A673 (cell line): ENCODE measurements at regions not wholly inside any gene's neighbourhood (a gene's known extent, or its start where the extent isn't known, plus 50 kb on each side); places are given as distances from the start of the nearest gene placed in this dataset.

Experiments
- BruUV-seq: library from RNA; stranded (reverse); fragments of 400-500 nt; replicated peaks from 2 replicates; lab custom pipeline; 2021; lab: Mats Ljungman, UMichigan
- CTCF ChIA-PET: fragments of 300-600 bp; sonication (Branson Sonifier 250); formaldehyde crosslinking; loops from one replicate; lab custom pipeline; 2022; ENCODE audit warnings: antibody characterized with exemption; lab: Charles Lee
- POLR2A ChIA-PET: fragments of 300-600 bp; sonication (Branson Sonifier 250); formaldehyde crosslinking; loops from one replicate; lab custom pipeline; 2022; ENCODE audit warnings: antibody characterized with exemption; ENCODE audit not compliant: low non-redundant PET; lab: Charles Lee
- DNase-seq: peaks from one replicate; pipeline ENCODE4 v3.0.0-alpha.2; 2015; ENCODE audit warnings: low spot score
- H3K27ac ChIP-seq: fragments of 200-600 bp; sonication (generic); 2 replicates; pipeline ENCODE4 v1.5.1; 2016; ENCODE audit warnings: mixed run types, low read depth, mild to moderate bottlenecking, mixed read lengths, antibody characterized with exemption, low read length; ENCODE audit not compliant: poor library complexity, severe bottlenecking
- H3K27me3 ChIP-seq: fragments of 200-600 bp; sonication (generic); replicated peaks from 2 replicates; pipeline ENCODE4 v1.6.1; 2017; ENCODE audit warnings: mixed run types, low read depth, mild to moderate bottlenecking, mixed read lengths, antibody characterized with exemption, low read length; ENCODE audit not compliant: insufficient read depth, poor library complexity
- H3K36me3 ChIP-seq: fragments of 200-600 bp; sonication (generic); 2 replicates; pipeline ENCODE4 v1.6.1; 2016; ENCODE audit warnings: mixed run types, mild to moderate bottlenecking, mixed read lengths, antibody characterized with exemption, low read length; ENCODE audit not compliant: insufficient read depth, poor library complexity, severe bottlenecking
- H3K4me1 ChIP-seq: fragments of 200-600 bp; sonication (generic); 2 replicates; pipeline ENCODE4 v1.6.1; 2017; ENCODE audit warnings: mixed run types, mild to moderate bottlenecking, mixed read lengths, antibody characterized with exemption, low read length; ENCODE audit not compliant: insufficient read depth, poor library complexity, severe bottlenecking
- H3K4me3 ChIP-seq: fragments of 200-600 bp; sonication (generic); 2 replicates; pipeline ENCODE4 v1.5.1; 2016; ENCODE audit warnings: low read depth, mixed run types, mild to moderate bottlenecking, mixed read lengths, low read length; ENCODE audit not compliant: poor library complexity, severe bottlenecking
- H3K9me3 ChIP-seq: fragments of 200-600 bp; sonication (generic); 2 replicates; pipeline ENCODE4 v1.6.1; 2016; ENCODE audit warnings: mixed run types, low read depth, mild to moderate bottlenecking, mixed read lengths, antibody characterized with exemption, low read length; ENCODE audit not compliant: poor library complexity, severe bottlenecking
- CTCF ChIP-seq: fragments of 300-800, 200-600 bp; sonication (generic); conservative IDR thresholded peaks from 2 replicates; pipeline ENCODE4 v1.5.1; 2017; ENCODE audit warnings: low read depth, mild to moderate bottlenecking, antibody characterized with exemption, low read length, moderate library complexity, mixed read lengths
- EZH2 ChIP-seq: fragments of 200-600 bp; sonication (generic); IDR thresholded peaks from 2 replicates; pipeline ENCODE4 v1.6.1; 2017; ENCODE audit warnings: borderline replicate concordance, low read depth, mild to moderate bottlenecking, mixed read lengths, antibody characterized with exemption, low read length; ENCODE audit not compliant: poor library complexity, severe bottlenecking
- intact Hi-C: fragments of 100-400 bp; cut with micrococcal nuclease; formaldehyde crosslinking; loops from one replicate; pipeline ENCODE4 v1.10.0; 2022; ENCODE audit not compliant: unreplicated experiment

DNA sequence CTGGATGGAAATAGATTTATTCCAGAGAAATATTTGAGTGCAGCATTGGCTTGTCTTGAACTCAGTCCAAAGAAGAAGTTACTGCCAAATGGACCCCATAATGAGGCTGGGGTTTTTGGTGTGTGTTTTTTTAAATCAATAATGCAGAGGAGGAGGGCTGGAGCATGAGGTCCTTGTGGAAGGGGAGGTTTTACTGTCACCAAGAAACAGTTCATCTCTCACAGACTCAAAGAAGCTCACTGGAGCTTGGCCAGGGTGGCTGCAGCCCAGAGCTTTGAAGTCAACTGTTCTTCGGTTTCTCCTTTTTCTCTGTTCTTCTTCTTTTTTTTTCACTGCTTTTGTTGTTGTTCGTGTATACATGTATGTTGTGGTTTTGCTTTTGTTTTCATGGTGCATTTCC is 377.7 kb downstream of the FBXW7 start:
- no peaks in the 10 kb centered on the region for H3K36me3 ChIP-seq
- BruUV-seq: no TSS peak
- H3K9me3 ChIP-seq: no peaks in the 10 kb centered on the region
- H3K4me3 ChIP-seq: no peak overlapping the region
- H3K27ac ChIP-seq: no peak overlapping the region
- TF ChIP-seq EZH2 (no peak), CTCF (no peak)
- ChIA-PET POLR2A (no interaction called here), CTCF (no interaction called here)
- no peak for DNase-seq
- no peaks in the 10 kb centered on the region for H3K4me1 ChIP-seq
- H3K27me3 ChIP-seq: no peaks in the 10 kb centered on the region
- intact Hi-C loops: no loop called here

GRCh38 chr4:152157629-152158028 is 378.3 kb downstream of the FBXW7 start:
- DNase-seq: no peak
- no peak overlapping the region for H3K27ac ChIP-seq
- no peak overlapping the region for H3K4me3 ChIP-seq
- ChIA-PET CTCF (no interaction called here), POLR2A (no interaction called here)
- TF ChIP-seq CTCF (no peak), EZH2 (no peak)
- H3K4me1 ChIP-seq: no peaks in the 10 kb centered on the region
- no peaks in the 10 kb centered on the region for H3K36me3 ChIP-seq
- intact Hi-C loops: no loop called here
- no peaks in the 10 kb centered on the region for H3K27me3 ChIP-seq
- no TSS peak for BruUV-seq
- no peaks in the 10 kb centered on the region for H3K9me3 ChIP-seq

- Histone ChIP-seq H3K27ac (no peak overlapping the region), H3K27me3 (no peaks in the 10 kb centered on the region), H3K36me3 (no peaks in the 10 kb centered on the region), H3K4me3 (no peak overlapping the region), H3K4me1 (no peaks in the 10 kb centered on the region), H3K9me3 (no peaks in the 10 kb centered on the region)
- CTCF ChIA-PET: no interaction called here
- no peak for TF ChIP-seq CTCF
- TF ChIP-seq EZH2: no peak
- BruUV-seq: no TSS peak
- POLR2A ChIA-PET: no interaction called here
- intact Hi-C loops: no loop called here
- DNase-seq: no peak
Measured at GRCh38 chr4:152156442-152156841, 379.4 kb downstream of the FBXW7 start.
